OCI-LY3 (cell line): ENCODE measurements at regions not wholly inside any gene's neighbourhood (a gene's known extent, or its start where the extent isn't known, plus 50 kb on each side); places are given as distances from the start of the nearest gene placed in this dataset.
"Not testable (repeated sequence)": the region's sequence is repeated elsewhere in the genome, so short reads cannot be mapped to it uniquely, and the experiment has no call there.

ENCODE experiments used
- CTCF ChIP-seq: fragments of 200-600, 300-600 bp; sonication (generic); IDR thresholded peaks from 2 replicates; pipeline ENCODE4 v1.5.1; 2014; ENCODE audit warnings: antibody characterized with exemption, low read length, low read depth
- EZH2phosphoT487 ChIP-seq: fragments of 200-600 bp; shearing (Covaris generic); IDR thresholded peaks from 2 replicates; pipeline ENCODE4 v1.6.1; 2018; ENCODE audit warnings: antibody characterized with exemption, mixed run types, low read depth

- TF ChIP-seq CTCF, EZH2phosphoT487: not testable (repeated sequence)
Observed at GRCh38 chr9:26491922-26492607, 400.5 kb downstream of the CAAP1 start.
